GM18502 (cell line): ENCODE measurements at regions not wholly inside any gene's neighbourhood (a gene's known extent, or its start where the extent isn't known, plus 50 kb on each side); places are given as distances from the start of the nearest gene placed in this dataset.
"Not testable (repeated sequence)": the region's sequence is repeated elsewhere in the genome, so short reads cannot be mapped to it uniquely, and the experiment has no call there.

Experiments used
- ATAC-seq: cut with Tn5 transposase; IDR thresholded peaks from one replicate; pipeline ENCODE4 v1.9.1; 2021; ENCODE audit warnings: mild to moderate bottlenecking; ENCODE audit not compliant: unreplicated experiment, poor library complexity

GRCh38 chr5:103693517-103693916, 130.9 kb upstream of the NUDT12 start:
- no peak for ATAC-seq

DNA sequence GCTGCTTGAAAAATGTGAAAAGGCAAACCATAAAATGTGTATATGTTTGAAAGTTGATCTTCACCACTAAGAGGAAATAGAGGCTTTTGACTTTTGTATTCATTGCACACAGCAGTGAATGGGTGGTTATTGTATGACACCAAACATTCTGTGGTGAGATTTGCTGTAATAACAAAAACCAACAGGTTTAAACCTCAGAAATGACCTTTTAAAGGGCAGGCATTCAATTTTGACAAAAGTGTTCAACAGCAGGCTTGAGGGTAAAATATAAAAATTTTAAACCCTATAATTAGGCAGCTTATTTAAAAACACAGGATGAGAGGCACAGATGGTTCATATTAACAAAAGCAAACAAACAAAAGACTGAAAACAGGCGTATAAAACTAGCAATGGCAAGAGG, 128.1 kb upstream of the NUDT12 start:
- ATAC-seq, result no peak

DNA sequence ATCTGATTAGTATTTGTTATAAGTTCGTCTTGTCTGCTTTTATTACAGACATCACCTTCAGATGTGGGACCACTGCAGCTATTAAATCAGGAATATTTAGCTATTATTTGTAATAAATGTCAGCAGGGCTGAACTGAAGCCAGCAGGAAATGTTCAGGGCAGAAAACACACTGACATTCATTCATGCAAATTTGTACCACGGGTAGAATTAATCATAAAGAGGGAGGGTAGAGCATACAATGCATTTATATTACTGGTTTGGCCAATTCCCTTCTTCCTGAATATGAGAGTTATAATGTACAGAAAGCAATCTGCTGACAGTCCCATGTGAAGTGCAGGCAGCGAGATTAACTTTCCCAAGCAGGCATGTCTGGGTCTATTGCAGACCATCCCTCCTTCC, 117.3 kb upstream of the NUDT12 start:
- ATAC-seq, result no peak

DNA sequence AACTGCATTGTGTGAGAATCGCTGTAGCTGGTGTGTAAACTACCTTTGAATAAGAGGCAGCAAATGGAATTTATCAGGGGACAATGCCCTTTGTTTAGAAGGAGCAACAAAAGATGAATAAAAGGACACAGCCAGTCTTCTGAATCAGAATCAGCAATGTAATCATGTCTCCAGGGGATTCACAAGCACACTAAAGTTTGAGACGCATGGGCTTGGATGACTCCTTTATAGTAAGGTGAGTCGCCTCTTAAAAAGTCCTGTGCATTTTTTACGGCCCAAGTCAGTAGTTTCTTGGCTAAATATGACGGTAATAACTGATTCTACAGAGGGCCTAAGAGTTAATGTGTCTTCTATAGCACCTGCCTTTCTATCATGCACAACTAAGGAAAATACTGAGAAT, 113.6 kb upstream of the NUDT12 start:
- not testable (repeated sequence) for ATAC-seq

GRCh38 chr5:103674739-103675138, 112.2 kb upstream of the NUDT12 start:
- ATAC-seq, result no peak

- ATAC-seq, result no peak
Observed at GRCh38 chr5:103674251-103674650, 111.7 kb upstream of the NUDT12 start.

GRCh38 chr5:103669615-103670014, 107.0 kb upstream of the NUDT12 start:
- ATAC-seq, result no peak

- no peak for ATAC-seq
Observed at GRCh38 chr5:103668281-103668680, 105.7 kb upstream of the NUDT12 start.

DNA sequence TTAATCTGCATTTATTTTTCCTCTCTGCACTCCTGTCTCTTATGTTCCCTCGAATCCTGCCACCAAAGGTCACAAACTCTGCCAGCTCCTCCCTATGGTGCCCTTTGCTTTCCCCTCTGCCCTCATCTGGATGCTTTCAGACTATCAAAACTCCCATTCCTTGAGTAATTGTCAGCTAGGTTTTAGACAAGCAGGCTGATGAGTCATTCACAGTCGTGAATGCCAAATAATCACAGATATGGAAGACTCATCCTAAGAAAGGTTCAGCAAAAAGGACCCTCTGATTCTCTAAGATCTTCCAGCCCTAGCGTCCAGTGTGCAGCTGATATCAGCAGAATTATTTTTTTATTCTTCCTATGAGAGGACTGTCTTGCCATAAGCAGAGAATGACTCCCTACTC, 104.5 kb upstream of the NUDT12 start:
- ATAC-seq, result no peak

DNA sequence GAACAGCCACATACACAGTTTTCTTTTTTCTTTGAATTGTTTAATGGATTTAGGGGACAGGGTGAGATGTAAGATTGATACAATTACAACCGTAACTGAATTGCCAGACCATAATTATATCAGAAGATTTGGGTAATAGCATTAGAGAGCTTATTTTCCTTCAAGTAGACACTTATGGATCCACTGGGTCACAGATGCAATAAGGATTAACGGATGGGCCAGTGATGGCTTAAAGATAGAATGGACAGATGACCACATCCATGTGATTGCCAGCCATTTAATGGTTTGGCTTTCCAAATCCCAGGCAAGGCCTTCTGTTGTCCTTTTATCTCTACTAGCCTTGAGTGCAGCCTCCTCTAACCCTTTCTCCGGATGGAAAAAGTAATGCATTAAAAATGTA, 94.7 kb upstream of the NUDT12 start:
- ATAC-seq, result no peak

GRCh38 chr5:103648086-103648485, 85.5 kb upstream of the NUDT12 start:
- ATAC-seq, result no peak

DNA sequence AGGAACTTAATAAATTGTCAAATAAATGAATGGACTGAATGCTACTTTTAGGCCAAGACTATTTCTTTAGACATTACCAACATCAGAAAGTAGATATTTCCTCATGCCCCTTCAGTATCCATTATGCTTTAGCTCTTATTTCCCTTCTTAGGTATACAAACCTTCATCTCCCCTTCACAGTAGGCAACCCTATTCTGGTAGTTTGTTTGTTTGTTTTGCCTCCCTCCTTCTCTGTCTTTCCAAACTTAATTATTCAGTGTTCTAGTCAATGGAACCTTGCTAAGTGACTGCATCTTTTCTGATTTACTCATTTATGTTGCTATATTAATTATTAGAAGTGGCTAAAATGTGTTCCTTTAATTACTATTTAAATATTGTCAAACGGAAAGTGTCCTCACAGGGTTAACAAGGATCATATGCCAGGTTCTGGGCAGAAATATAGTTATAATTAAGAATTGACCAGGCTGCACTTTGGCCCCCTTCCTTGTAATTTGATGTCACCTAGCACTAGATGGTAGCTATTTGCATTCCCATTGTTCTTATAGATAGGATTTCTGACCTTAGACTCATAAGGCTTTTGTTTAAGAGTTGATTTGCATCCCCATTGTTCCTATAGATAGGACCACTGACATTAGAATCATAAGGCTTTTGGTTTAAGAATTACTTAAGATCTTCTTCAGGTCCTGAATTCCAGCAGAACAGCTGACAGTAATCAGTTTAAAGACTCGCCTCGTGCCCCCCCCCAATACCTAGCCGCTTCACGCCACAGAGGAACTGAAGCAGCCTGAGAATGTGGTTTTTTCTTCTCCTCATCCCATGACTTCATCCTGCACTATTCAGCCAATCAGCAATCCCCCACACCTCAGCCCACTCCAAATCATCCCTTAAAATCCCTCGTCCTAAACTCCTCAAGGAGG, 84.4 kb upstream of the NUDT12 start:
- no peak for ATAC-seq

GRCh38 chr5:103645816-103646215, 83.2 kb upstream of the NUDT12 start:
- ATAC-seq, result no peak

GRCh38 chr5:103638979-103639378, 76.4 kb upstream of the NUDT12 start:
- ATAC-seq, result no peak

DNA sequence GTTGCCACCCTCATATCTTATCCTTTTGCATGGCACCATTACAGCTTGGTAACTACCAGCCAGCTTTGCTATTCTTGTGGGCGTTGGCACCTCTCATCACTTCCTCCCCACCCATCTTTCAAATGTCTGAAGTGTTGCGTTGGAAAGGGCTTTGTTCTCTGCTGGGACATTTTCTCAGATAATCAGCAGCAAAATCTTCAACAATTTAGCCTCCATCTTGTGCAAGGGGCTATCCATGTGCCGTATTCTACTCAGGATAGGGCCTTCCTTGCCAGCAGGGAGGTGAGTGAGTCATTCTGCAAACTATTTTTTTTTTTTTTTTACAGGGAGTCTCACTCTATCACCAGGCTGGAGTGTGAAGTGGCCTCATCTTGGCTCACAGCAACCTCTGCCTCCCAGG, 62.1 kb upstream of the NUDT12 start:
- no peak for ATAC-seq

DNA sequence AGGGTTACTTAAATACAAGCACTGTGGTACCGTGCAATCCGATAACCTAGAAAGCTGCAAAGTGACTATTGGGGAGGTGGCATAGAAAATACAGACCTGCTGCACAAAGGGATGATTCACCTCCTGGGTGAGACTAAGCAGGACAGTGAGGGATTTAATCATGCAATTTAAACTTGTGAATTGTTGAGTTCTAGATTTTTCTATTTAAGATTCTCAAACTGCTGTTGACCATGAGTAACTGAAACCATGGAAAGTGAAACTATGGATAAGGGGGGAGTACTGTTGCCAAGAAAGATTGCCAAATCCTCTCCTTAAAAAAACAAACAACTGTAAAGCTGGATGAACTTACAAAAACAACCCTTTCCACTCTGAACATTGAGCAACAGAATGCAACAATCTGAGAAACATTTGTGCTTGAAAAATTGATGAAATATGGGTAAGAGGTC, 61.5 kb upstream of the NUDT12 start:
- no peak for ATAC-seq

GRCh38 chr5:103623425-103623824, 60.8 kb upstream of the NUDT12 start:
- no peak for ATAC-seq

DNA sequence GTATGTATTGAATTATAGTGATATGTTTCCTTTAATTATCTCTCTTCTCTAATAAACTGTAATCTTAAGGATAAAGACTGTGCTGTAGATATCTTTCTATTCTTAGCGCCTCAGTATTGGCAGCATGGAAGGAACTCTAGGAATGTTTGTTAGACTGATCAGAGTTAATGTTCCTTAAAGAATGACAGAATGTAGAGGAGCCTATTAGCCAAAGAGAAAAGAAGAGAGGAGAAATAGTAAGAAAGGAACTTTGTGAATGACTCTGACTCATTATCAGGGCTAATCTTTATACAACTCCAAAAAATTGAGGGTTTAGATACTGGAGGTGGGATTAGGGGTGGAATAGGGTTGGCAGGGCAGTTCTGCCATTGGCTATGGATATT, 59.0 kb upstream of the NUDT12 start:
- no peak for ATAC-seq

DNA sequence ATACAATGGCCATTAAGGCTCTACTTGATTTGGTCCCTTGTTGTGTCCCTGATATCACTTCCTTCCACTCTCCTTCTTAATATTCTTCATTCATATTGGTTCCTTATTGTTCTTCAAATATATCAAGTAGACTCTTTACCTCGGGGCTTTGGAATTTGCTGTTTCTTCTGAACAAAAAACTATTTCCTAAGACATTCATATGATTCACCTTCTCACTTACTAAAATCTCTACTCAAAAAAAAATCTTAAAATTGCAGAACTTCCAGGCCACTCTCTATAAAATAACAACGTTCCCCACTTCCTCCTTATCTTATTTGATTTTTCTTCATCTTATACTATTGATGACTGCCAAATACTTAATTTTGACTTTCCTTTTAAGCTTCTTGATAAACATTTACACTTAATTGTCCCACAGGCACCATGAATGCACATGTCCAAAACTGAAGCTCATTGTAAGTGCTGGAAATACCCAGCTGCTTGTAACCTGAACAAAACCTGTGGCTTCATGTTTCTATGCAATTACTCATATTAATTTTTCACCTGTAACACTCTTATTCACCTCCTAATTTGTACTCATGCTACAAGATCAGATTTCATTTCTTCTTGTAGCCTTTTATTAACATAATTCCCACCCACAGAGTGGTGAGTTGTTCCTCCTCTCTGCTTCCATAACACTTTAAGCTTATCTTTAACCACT, 58.4 kb upstream of the NUDT12 start:
- no peak for ATAC-seq

DNA sequence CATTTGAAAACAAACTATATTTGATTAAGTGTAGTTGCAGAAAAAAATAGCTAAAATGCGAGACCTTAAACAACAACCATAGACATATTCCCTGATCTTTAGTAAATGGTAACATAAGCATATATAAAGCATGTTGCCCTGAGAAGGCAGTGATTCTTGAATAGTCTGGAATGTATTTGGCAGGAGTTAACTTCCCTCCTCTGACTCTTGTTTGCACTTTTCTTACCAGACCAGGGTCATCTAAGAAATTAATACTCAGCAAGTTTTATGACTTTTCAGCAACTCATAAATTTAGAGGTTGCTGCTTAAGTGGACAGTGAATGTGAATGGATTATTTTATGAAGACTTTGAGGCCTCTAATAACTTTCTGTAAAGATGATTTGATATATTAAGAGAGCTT, 55.3 kb upstream of the NUDT12 start:
- ATAC-seq, result no peak

DNA sequence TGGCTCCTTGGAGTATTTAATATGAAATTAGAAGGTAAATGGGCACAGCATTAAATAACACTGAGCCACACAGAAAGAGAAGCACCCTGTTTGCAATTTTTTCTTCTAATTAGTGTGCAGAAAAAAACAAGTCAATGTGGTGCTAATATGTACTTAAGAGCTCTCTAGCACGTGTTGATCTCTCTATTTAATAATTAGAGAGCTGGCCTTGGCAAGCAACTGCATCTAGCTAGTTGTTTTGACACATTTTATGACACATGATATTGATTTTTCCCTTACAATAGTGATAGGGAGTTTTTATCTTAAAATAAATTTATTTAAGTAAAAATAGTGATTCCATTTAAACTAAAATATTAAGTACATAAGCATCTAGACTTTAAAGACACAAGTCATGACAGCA, 54.5 kb upstream of the NUDT12 start:
- ATAC-seq, result no peak

- ATAC-seq, result no peak
Observed at GRCh38 chr5:103612545-103612944, 50.0 kb upstream of the NUDT12 start.
